IMR-90 (cell line): ENCODE measurements at regions not wholly inside any gene's neighbourhood (a gene's known extent, or its start where the extent isn't known, plus 50 kb on each side); places are given as distances from the start of the nearest gene placed in this dataset.

Source experiments
- ATAC-seq: fragments of 200-7000 bp; cut with Tn5 transposase; 2 replicates; pipeline ENCODE4 v1.9.1; 2020; ENCODE audit warnings: low read depth, mild to moderate bottlenecking, moderate library complexity
- BruUV-seq: library from RNA; stranded (reverse); fragments of 400-500 nt; replicated peaks from 2 replicates; lab custom pipeline; 2021; lab: Mats Ljungman, UMichigan
- CTCF ChIA-PET: fragments of 300-600 bp; formaldehyde crosslinking; extraction: SDS; loops from one replicate; lab custom pipeline; 2021; ENCODE audit warnings: antibody characterized with exemption; lab: Yijun Ruan, JAX
- POLR2A ChIA-PET: fragments of 300-600 bp; sonication (Branson Sonifier 250); formaldehyde crosslinking; loops from one replicate; lab custom pipeline; 2022; ENCODE audit warnings: antibody characterized with exemption; ENCODE audit not compliant: unreplicated experiment; lab: Charles Lee
- DNase-seq: peaks from one replicate; pipeline ENCODE4 v3.0.0; 2013
- H2AFZ ChIP-seq: replicated peaks from 2 replicates; pipeline ENCODE3; 2013; ENCODE audit warnings: low read length, mild to moderate bottlenecking; ENCODE audit not compliant: poor library complexity
- H2AK5ac ChIP-seq: 2 replicates; pipeline ENCODE4 v1.6.1; 2013; ENCODE audit warnings: low read depth, low read length, inconsistent platforms
- H2AK9ac ChIP-seq: replicated peaks from 2 replicates; pipeline ENCODE3; 2013; ENCODE audit warnings: mild to moderate bottlenecking, low read depth, low read length, moderate library complexity; ENCODE audit not compliant: poor library complexity
- H2BK120ac ChIP-seq: 2 replicates; pipeline ENCODE4 v1.6.1; 2013; ENCODE audit warnings: low read depth, low read length, inconsistent platforms
- H2BK15ac ChIP-seq: 3 replicates; pipeline ENCODE4 v1.6.1; 2013; ENCODE audit warnings: low read depth, low read length, inconsistent platforms
- H2BK20ac ChIP-seq: 2 replicates; pipeline ENCODE4 v1.6.1; 2013; ENCODE audit warnings: low read depth, mild to moderate bottlenecking, inconsistent platforms, low read length, moderate library complexity
- H2BK5ac ChIP-seq: 2 replicates; pipeline ENCODE4 v1.6.1; 2013; ENCODE audit warnings: mild to moderate bottlenecking, low read depth, low read length, inconsistent platforms; ENCODE audit not compliant: poor library complexity, severe bottlenecking
- H3K14ac ChIP-seq: replicated peaks from 2 replicates; pipeline ENCODE4 v1.6.1; 2013; ENCODE audit warnings: low read depth, low read length, inconsistent platforms
- H3K18ac ChIP-seq: 2 replicates; pipeline ENCODE4 v1.6.1; 2013; ENCODE audit warnings: low read depth, low read length, control low read depth
- H3K23ac ChIP-seq: 2 replicates; pipeline ENCODE4 v1.6.1; 2013; ENCODE audit warnings: low read depth, low read length, inconsistent platforms
- H3K27ac ChIP-seq: 2 replicates; pipeline ENCODE4 v1.5.1; 2013; ENCODE audit warnings: mild to moderate bottlenecking, control low read depth, low read length; ENCODE audit not compliant: insufficient read depth
- H3K27me3 ChIP-seq: 2 replicates; pipeline ENCODE4 v1.6.1; 2013; ENCODE audit warnings: low read length; ENCODE audit not compliant: control insufficient read depth, insufficient read depth
- H3K36me3 ChIP-seq: 2 replicates; pipeline ENCODE4 v1.6.1; 2013; ENCODE audit warnings: low read length, mixed read lengths; ENCODE audit not compliant: control insufficient read depth, insufficient read depth
- H3K4ac ChIP-seq: 2 replicates; pipeline ENCODE4 v1.6.1; 2013; ENCODE audit warnings: low read depth, low read length, inconsistent platforms
- H3K4me1 ChIP-seq: 2 replicates; pipeline ENCODE4 v1.6.1; 2013; ENCODE audit warnings: low read length, mixed read lengths; ENCODE audit not compliant: control insufficient read depth, insufficient read depth
- H3K4me2 ChIP-seq: 2 replicates; pipeline ENCODE4 v1.6.1; 2013; ENCODE audit warnings: low read depth, mild to moderate bottlenecking, control low read depth, low read length, moderate library complexity
- H3K4me3 ChIP-seq: 2 replicates; pipeline ENCODE4 v1.5.1; 2013; ENCODE audit warnings: low read depth, mild to moderate bottlenecking, control low read depth, low read length, moderate library complexity; ENCODE audit not compliant: insufficient read depth
- H3K56ac ChIP-seq: 2 replicates; pipeline ENCODE4 v1.6.1; 2013; ENCODE audit warnings: low read length, inconsistent platforms; ENCODE audit not compliant: insufficient read depth; ENCODE audit errors: extremely low read depth
- H3K79me1 ChIP-seq, 2 experiments: 2 replicates each; pipeline ENCODE4 v1.6.1; 2013; ENCODE audit warnings: low read length in 2 of 2, inconsistent platforms in 1 of 2, low read depth in 1 of 2
- H3K9ac ChIP-seq: 2 replicates; pipeline ENCODE4 v1.6.1; 2013; ENCODE audit warnings: low read depth, low read length, control low read depth
- H3K9me1 ChIP-seq: 2 replicates; pipeline ENCODE4 v1.6.1; 2013; ENCODE audit warnings: low read length, inconsistent platforms; ENCODE audit not compliant: insufficient read depth
- H3K9me3 ChIP-seq: 2 replicates; pipeline ENCODE4 v1.6.1; 2013; ENCODE audit warnings: low read length; ENCODE audit not compliant: control insufficient read depth, insufficient read depth
- H4K20me1 ChIP-seq: 2 replicates; pipeline ENCODE4 v1.6.1; 2013; ENCODE audit warnings: low read length, inconsistent platforms; ENCODE audit not compliant: insufficient read depth
- H4K5ac ChIP-seq: 2 replicates; pipeline ENCODE4 v1.6.1; 2013; ENCODE audit warnings: mild to moderate bottlenecking, low read depth, low read length, control low read depth
- H4K8ac ChIP-seq, 2 experiments: 2 replicates each; pipeline ENCODE4 v1.6.1; 2013; ENCODE audit warnings: low read depth in 2 of 2, low read length in 2 of 2, control low read depth in 1 of 2, inconsistent platforms in 1 of 2
- H4K91ac ChIP-seq: 2 replicates; pipeline ENCODE4 v1.6.1; 2013; ENCODE audit warnings: low read depth, low read length, inconsistent platforms; ENCODE audit not compliant: insufficient read depth
- BHLHE40 ChIP-seq: fragments of 150-350 bp; IDR thresholded peaks from 2 replicates; pipeline ENCODE4 v1.6.1; 2016; ENCODE audit warnings: mild to moderate bottlenecking, low read depth, low read length
- CEBPB ChIP-seq: IDR thresholded peaks from 2 replicates; pipeline ENCODE4 v1.6.1; 2012; ENCODE audit warnings: low read depth, low read length, improper control_type of control experiment
- CHD1 ChIP-seq: IDR thresholded peaks from 2 replicates; pipeline ENCODE4 v1.6.1; 2012; ENCODE audit warnings: low read depth, low read length, improper control_type of control experiment
- FOS ChIP-seq: fragments of 150-350 bp; IDR thresholded peaks from 2 replicates; pipeline ENCODE4 v1.6.1; 2016; ENCODE audit warnings: low read depth, low read length
- MAFK ChIP-seq: IDR thresholded peaks from 2 replicates; pipeline ENCODE4 v1.6.1; 2012; ENCODE audit warnings: low read depth, low read length, improper control_type of control experiment
- MAZ ChIP-seq: IDR thresholded peaks from 2 replicates; pipeline ENCODE4 v1.6.1; 2012; ENCODE audit warnings: low read depth, mild to moderate bottlenecking, low read length, improper control_type of control experiment, moderate library complexity, borderline replicate concordance
- MXI1 ChIP-seq: IDR thresholded peaks from 2 replicates; pipeline ENCODE4 v1.6.1; 2012; ENCODE audit warnings: low read depth, mild to moderate bottlenecking, low read length, moderate library complexity, borderline replicate concordance
- POLR2A ChIP-seq: IDR thresholded peaks from 2 replicates; pipeline ENCODE4 v1.6.1; 2012; ENCODE audit warnings: mild to moderate bottlenecking, low read depth, low read length
- RAD21 ChIP-seq: IDR thresholded peaks from 2 replicates; pipeline ENCODE4 v1.6.1; 2012; ENCODE audit warnings: low read length, improper control_type of control experiment
- RCOR1 ChIP-seq: IDR thresholded peaks from 2 replicates; pipeline ENCODE4 v1.6.1; 2012; ENCODE audit warnings: mild to moderate bottlenecking, low read length, improper control_type of control experiment; ENCODE audit not compliant: insufficient replicate concordance
- RFX5 ChIP-seq: IDR thresholded peaks from 2 replicates; pipeline ENCODE4 v1.8.0; 2012; ENCODE audit warnings: low read depth, mild to moderate bottlenecking, low read length, moderate library complexity
- WGBS, 2 experiments: methylation state at CpG; one replicate each; pipeline versions ENCODE4 v1.1.5 to v1.1.7; 2013; ENCODE audit warnings: missing lambda C conversion rate in 2 of 2; ENCODE audit not compliant: insufficient read length in 1 of 2; ENCODE audit errors: extremely low coverage in 2 of 2; 5-methylcytosine and 5-hydroxymethylcytosine counted together
- dilution Hi-C: fragments of 300-500 bp; cut with HindIII; formaldehyde crosslinking; loops from one replicate; pipeline ENCODE4 v1.14.3; 2018; ENCODE audit warnings: low sequenced_read_pairs; ENCODE audit not compliant: unreplicated experiment
- in situ Hi-C: fragments of 300-500 bp; cut with MboI; formaldehyde crosslinking; loops from 3 replicates; pipeline ENCODE4 v1.14.3; 2019; ENCODE audit warnings: low sequenced_read_pairs, inconsistent platforms, mixed read lengths
- intact Hi-C: fragments of 100-400 bp; cut with micrococcal nuclease; formaldehyde crosslinking; loops from 2 replicates; pipeline ENCODE4 v1.10.0; 2022
- TF ChIP-seq, protein P1 (sequence below): fragments of 150-350 bp; IDR thresholded peaks from 2 replicates; pipeline ENCODE4 v1.6.1; 2016; ENCODE audit warnings: low read depth, mild to moderate bottlenecking, low read length, moderate library complexity, borderline replicate concordance
- TF ChIP-seq, protein P2 (sequence below): fragments of 150-350 bp; IDR thresholded peaks from 2 replicates; pipeline ENCODE4 v1.6.1; 2017; ENCODE audit warnings: mild to moderate bottlenecking, antibody characterized with exemption, low read length, low read depth

DNA sequence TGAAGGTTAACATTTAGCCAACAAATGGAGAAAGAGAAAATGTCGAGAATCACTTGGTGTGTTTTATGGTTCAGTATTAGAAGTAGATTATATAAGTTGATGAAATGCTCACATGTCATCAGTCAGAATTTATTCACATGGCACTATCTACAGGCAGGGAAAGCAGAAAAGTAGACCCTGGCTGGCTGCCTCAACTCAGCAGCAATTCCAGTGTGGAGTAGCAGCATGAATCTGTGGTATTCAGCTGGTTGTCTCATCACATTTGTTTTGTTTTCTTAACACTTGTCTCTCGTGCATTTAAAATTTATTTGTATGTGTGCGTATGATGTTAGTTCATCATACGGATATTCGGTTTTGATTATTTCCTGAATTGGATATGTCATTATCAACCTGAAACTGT lies 153.5 kb upstream of the OR13F1 start:
- Histone ChIP-seq H2AFZ (no peak overlapping the region), H3K14ac (no peak overlapping the region), H3K23ac (no peak overlapping the region), H3K79me1 (no peaks in the 10 kb centered on the region), H2AK5ac (no peak overlapping the region), H3K9me3 (0 out of 2 replicates have a peak, but pooled peaks cover 2% of the 10 kb centered on the region), H4K5ac (no peak overlapping the region), H2BK20ac (no peak overlapping the region), H3K4me1 (no peaks in the 10 kb centered on the region), H2BK15ac (no peak overlapping the region), H4K91ac (no peak overlapping the region), H2AK9ac (no peak overlapping the region), H3K4ac (no peak overlapping the region), H3K4me3 (no peak overlapping the region), H3K27ac (no peak overlapping the region), H4K8ac (no peak overlapping the region), H3K36me3 (no peaks in the 10 kb centered on the region), H3K4me2 (no peak overlapping the region), H2BK5ac (no peak overlapping the region), H3K56ac (no peak overlapping the region), H3K9ac (no peak overlapping the region), H3K18ac (no peak overlapping the region), H3K9me1 (no peaks in the 10 kb centered on the region), H4K20me1 (no peaks in the 10 kb centered on the region), H2BK120ac (no peak overlapping the region), H3K27me3 (no peaks in the 10 kb centered on the region)
- dilution Hi-C loops = no loop called here
- DNase-seq = no peak
- intact Hi-C loops = no loop called here
- POLR2A ChIA-PET = no interaction called here
- TF ChIP-seq CEBPB = no peak
- TF ChIP-seq FOS = no peak
- TF ChIP-seq MAFK = no peak
- TF ChIP-seq CHD1 = no peak
- TF ChIP-seq RAD21 = no peak
- TF ChIP-seq MXI1 = no peak
- no peak for TF ChIP-seq RFX5
- TF ChIP-seq POLR2A = no peak
- TF ChIP-seq, protein P1, sequence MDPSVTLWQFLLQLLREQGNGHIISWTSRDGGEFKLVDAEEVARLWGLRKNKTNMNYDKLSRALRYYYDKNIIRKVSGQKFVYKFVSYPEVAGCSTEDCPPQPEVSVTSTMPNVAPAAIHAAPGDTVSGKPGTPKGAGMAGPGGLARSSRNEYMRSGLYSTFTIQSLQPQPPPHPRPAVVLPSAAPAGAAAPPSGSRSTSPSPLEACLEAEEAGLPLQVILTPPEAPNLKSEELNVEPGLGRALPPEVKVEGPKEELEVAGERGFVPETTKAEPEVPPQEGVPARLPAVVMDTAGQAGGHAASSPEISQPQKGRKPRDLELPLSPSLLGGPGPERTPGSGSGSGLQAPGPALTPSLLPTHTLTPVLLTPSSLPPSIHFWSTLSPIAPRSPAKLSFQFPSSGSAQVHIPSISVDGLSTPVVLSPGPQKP = no peak
- TF ChIP-seq, protein P2, sequence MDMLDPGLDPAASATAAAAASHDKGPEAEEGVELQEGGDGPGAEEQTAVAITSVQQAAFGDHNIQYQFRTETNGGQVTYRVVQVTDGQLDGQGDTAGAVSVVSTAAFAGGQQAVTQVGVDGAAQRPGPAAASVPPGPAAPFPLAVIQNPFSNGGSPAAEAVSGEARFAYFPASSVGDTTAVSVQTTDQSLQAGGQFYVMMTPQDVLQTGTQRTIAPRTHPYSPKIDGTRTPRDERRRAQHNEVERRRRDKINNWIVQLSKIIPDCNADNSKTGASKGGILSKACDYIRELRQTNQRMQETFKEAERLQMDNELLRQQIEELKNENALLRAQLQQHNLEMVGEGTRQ = no peak
- no peak for TF ChIP-seq BHLHE40
- no peak for TF ChIP-seq MAZ
- TF ChIP-seq RCOR1 = no peak
- BruUV-seq = no TSS peak
- in situ Hi-C loops = no loop called here
- CTCF ChIA-PET = no interaction called here
- ATAC-seq = no peak
- WGBS, 2 experiments = no CpG with 5 or more reads among the region's 5 CpGs
